HG03060 (cell line): ENCODE measurements at regions not wholly inside any gene's neighbourhood (a gene's known extent, or its start where the extent isn't known, plus 50 kb on each side); places are given as distances from the start of the nearest gene placed in this dataset.
"Not testable (repeated sequence)": the region's sequence is repeated elsewhere in the genome, so short reads cannot be mapped to it uniquely, and the experiment has no call there.

ENCODE experiments used
- ATAC-seq: cut with Tn5 transposase; IDR thresholded peaks from one replicate; pipeline ENCODE4 v1.9.1; 2021; ENCODE audit warnings: low read depth, moderate number of reproducible peaks; ENCODE audit not compliant: unreplicated experiment

DNA sequence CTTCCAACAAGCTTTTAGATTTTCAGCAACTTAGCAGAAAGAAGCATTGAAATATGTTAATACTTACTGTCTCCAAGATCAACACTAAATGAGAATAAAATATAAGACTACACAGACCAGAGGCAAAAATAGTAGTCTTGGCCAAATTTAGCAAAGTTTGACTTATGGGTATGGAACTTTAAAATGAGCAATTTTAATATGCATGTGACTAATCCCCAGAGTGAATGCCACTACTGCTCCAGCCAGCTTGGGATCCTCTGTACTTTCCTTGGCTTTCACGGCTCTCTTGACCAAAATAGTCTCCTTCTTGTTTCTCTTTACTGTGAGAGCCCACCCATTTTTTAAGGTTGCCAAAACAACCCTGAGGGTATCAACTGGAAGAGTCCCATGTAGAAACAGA, 148.0 kb upstream of the GRIA1 start:
- ATAC-seq: no peak

DNA sequence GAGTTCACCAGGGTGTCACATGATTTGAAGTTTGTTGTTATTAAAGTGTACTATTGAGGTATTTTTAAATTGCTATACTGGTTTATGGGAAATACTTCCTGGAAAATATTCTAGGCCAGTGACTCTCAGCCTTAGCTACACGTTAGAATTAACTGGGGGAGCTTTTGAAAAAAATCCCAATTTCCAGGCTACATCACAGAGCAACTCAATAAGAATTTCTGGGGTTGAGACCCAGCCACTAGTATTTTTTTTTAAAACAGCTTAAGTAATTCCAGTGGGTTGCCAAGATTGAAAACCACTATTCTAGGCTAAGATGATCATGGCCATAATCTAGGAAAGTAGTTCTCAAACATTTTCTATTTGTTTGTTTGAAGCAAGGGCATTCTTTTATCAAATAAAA, 142.9 kb upstream of the GRIA1 start:
- ATAC-seq: no peak

DNA sequence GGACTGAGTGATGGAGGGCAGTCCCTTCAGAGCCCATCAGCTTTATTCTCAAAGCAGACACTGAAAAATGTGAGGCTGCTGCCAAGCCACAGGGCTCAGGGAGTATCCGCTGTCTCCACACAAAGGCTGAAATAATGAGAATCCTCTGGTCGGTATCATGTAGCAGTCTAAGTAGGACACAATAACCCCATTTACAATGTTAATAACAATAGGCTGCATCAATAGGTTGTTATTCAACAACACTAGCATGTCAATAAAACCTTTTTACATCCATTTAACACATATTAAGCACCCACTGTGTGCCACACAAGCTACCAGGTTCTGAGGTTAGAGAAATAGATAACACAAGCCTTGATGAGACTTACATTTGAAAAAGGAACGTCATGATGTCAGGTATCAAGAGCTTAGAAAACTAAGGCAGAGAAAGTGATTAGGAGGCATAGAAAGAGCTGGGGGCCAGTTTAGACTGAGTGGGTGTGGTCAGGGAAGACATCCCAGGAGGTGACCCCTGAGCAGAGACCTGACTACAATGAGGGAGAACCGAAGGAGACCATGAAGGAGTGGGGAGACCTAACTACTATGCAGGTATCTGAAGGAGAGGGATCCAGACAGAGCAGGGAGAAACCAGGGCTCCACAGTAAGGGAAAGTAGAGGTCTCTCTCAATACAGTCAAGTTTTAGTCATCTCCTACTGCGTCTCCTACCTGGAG, 140.1 kb upstream of the GRIA1 start:
- no peak for ATAC-seq

DNA sequence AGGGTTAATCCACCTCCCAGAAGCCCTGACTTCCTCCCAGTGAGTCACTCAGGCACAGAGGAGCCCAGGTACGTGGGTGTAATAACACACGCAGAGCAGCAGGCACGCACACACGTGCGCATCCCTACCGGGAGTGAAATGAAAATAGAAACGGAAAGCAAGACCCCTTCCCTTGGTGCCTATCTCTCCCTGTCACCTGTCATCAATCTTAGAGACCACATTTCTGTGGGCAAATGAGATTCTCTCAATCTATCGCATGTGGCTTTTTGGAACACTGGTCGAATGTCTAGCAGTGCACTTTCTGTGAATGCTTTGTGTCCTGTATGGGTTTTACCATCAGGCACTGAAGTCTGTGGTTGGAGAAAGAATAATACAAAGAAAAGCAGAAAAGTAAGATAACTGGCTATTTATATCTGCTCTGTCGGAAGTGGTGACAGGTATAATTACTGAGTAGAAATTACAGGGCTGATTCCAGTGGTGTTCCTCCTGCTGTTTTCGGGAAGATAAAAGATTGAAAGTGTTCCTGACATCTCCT, 137.7 kb upstream of the GRIA1 start:
- no peak for ATAC-seq

DNA sequence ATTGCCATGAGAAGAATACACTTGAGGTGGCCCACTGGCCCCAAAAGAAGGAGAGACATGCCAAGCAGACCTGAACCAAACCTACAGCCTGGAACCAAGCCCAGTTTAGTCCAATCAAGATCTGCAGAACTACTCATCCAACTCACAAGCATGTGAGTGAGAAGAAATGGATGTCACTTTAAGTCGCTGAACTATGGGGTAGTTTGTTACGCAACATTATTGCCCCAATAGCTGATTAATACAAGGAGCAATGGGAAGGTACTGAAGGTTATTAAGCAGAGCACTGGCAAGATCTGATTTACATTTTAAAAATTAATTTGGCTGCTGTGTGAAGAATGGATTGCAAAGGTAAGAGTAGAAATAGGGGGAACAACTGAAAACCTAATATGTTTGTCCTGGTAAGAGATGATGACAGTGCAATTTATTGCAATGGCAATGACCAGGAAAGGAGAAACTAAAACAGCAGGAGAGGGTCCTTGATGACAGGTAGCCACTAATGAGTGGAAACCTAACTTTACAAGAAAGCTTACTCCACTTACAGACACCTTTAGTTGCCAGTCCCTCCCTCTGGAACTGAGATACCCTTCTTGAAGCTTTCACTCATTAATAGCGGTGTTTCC, 132.9 kb upstream of the GRIA1 start:
- ATAC-seq: no peak

DNA sequence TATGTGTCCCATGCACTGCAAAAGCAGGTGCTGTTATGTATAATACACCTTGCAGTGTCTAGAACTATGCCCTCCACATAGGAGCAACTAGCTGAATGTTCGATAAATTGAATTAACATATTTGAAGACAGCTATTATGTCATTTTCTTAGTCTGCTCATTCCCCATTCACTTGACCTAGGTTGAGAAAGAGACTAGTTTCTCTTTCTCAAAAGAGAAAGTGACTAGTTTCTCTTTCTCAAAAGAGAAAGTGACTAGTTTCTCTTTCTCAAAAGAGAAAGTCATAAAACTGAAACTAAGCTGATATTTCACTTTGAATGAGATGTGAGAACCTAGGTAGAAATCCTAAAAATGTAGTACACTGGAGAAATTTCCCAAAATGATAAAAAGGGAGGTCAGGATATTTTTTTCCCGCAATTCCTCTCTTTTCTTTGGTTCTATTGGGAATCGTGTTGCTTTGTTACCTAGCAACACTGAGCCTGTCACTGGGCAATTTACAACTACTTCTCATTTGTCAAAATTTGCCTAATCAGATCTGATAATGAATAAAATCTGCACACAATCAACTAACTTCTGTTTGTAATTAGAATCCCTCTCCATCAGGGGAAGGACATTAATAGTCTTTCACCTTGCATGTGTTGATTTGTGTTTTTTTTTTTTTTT, 132.0 kb upstream of the GRIA1 start:
- peak; percentile 92 for ATAC-seq

DNA sequence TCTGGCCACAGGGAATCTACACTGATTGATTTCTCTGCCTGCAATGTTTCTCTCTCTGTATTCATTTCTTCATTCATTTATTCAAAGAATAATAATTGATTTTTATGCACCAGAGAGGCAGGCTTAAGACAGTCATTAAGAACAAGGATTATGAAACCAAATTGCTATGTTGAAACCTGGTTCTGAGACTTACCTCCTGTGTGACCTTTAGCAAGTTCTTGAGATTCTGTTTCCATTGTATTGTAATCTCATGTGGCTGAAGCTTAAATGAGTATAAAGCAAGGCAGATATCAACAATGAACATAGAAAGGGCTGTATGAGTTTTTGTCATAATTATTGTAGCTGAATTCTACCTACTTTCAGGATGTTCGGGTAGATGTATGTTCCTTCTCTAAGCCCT, 129.6 kb upstream of the GRIA1 start:
- ATAC-seq: no peak

DNA sequence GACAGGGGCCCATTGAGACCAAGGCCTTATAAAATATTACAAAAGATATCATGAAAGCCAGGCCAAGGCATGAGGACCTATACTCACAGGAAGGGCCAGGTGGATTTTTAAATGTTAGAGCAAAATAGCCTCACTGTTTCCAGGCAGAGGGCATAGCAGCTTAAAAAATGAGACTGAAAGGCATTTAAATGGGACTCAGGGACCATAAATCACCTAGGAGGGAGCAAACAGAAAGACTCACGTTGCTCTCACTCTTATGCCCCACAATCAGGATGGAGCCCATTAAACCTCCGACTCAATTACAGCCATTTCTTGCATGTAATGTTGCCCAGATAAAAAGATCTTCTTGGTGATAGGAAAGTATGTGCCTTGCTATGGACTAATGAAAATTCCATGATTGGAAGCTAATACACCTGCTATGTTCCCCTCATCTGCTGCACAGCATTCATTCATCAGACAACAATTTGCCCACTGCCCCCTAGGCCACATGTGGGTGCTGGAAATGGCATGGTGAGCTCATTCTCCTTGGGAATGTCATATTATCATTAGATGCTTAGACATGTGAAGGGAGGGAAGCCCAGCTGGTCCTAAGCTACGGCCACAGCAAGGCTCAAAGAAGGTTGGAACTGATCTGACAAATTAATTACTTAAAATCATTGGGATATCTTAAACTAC, 128.6 kb upstream of the GRIA1 start:
- ATAC-seq: no peak

DNA sequence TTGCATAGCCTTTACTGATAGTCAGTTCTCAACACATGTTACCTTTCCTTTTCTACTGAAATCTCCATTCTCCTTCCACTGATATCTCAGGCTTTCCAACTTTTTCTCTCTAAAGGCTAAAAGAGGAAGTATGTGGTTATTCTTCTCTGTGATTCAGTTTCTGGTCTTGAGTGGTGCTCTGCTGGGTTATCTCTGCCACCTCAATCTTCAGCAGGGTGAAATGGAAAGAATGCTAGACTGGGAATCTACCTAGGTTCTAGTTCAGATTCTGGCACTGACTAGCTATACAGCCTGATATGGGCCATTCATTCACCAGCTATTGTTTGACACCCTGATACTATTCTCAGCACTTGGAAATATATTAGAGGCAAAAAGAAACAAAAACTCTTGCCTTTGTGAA, 124.9 kb upstream of the GRIA1 start:
- peak; percentile 78 for ATAC-seq

DNA sequence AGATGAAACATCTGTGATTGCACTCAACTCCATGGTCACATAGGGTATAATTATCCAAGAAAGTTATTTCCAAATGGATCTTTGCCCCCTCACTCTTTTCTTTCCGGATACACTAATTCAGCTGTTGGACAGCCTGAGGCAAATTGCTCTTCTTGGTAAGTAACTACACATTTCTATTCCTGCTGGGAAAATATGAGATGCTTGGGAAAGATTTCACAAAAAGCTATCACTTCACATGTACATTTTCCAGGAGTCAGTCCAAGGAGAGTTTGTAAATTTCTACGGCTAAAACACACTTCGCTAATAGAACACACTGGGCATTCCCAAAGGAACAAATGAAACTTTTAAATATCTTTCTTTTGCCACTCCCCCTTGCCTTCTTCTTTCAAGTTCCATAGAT, 123.0 kb upstream of the GRIA1 start:
- no peak for ATAC-seq

DNA sequence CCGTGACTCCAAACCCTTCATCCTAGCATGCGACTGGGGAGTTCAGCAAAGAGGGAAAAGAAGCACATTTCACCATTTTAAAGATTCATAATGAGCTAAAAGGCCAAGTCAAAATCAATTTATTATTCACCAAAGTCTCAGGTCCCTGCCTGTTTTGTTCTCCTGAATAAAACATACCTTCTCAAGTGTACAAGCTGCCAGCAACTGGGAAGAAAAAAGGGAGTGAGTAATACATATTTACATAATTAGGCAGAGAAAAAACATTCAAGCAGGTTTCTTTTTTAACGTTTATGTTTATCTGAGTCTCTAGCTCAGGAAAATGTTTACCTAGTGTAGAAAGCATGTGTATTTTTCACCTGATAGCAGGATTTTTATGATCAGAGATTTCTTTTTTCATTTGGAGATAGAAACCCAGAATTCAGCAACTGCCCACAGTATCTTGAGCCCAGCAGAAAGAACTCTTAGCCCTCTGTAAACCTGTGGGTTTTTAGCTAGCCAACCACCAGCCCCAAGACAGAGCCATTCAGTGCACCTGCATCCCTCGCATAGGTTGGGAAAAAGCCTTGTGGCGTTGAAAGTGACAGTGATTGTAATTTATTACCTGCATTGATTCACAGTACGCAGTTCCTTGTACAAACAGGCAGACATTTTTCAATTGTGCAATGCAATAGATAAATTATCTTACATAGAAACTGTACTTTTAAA, 117.9 kb upstream of the GRIA1 start:
- ATAC-seq: no peak

DNA sequence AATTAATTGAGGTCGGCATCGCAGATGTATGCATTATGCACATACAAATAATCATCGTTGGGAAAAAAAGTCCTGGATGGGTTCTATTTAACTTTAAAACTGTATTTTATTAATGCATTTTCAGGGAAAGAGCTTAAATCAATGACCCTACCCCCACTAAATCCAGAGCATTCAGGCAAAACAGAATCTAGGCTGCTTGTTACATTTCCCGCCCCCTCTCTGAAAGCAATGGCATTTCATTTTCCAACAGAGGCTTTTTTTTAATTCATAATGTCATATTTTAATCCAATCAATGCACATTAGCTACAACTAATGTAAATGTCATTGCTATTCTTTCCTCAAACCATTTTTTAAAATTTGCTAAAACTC, 117.4 kb upstream of the GRIA1 start:
- no peak for ATAC-seq

DNA sequence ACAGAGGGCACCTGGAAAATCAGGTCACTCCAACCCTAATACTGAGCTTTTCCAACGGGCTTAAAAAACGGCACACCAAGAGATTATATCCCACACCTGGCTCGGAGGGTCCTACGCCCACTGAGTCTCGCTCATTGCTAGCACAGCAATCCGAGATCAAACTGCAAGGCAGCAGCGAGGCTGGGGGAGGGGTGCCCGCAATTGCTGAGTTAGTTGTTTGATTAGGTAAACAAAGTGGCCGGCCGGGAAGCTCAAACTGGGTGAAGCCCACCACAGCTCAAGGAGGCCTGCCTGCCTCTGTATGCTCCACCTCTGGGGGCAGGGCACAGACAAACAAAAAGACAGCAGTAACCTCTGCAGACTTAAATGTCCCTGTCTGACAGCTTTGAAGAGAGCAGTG, 108.8 kb upstream of the GRIA1 start:
- ATAC-seq: not testable (repeated sequence)

DNA sequence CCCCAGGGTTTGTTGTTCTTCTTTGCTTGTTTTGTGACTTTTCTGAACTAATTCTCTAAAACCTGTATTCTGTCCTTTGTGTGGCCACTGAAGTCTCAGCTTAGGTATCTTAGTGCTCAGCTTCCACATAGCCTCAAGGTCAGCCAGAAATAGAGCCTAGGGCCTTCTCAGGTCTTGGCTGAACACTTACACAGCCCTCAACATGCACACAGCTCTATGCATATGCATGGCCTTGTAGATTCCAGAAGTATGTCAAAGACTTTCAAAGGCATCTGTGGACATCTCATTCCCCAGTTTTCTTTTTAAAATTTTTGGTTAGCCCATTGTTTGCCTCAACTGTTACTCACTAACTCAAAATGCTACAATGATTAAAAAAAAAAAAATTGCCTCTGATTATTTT, 99.9 kb upstream of the GRIA1 start:
- no peak for ATAC-seq

DNA sequence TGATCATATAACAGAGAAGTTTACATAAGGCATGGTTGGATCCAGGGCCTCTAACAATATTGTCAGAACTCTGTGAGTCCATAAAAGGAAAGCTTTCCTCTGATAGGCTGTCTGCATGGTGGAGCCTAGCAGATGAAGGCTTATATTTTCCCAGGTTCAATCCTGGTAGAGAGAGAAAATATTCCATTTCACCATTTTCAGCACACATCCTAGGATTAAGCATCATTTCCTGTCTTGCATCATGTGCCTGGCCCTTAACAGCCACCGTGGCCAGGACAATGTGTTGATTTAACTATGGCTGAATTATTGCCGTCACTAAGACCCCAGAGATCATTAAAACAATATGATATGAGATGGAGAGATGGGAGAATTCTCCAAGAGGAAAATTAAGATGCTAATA, 90.9 kb upstream of the GRIA1 start:
- ATAC-seq: no peak

DNA sequence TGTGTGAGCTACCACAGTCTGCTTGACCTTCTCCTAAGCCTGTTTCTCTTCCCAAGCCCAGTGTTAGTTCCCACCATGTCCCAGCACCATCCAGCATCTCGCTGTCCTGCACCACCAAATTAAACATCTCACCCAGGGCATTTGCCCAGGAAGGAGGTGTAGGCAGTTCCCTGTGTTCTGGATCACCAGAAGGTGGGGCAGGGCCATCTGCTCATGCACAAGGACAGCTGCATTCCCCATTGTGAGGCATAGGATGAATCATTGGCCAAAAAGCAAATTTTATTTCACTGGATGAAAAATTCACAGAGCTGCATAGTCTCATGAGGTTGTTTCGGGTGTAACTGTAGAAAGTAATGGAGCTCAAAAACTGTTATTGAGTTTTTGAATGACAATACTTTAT, 89.5 kb upstream of the GRIA1 start:
- no peak for ATAC-seq

DNA sequence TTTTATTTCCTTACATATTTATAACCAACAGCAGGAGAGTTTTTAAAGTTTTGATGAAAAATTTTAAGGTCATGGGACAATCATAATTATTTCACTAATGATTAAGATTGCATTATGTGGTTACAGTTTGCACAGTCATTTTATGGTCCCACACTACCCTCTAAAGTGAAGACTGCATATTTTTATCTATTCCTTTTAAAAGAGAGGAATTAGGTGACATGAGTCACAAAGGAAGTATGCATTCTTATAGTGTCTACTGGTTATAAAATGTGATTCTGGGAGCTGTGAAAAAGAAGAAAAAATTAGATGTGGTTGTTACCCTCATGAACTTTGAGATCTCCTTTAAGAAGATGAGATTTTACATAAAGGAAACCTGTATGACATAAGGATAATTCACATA, 87.9 kb upstream of the GRIA1 start:
- ATAC-seq: no peak

DNA sequence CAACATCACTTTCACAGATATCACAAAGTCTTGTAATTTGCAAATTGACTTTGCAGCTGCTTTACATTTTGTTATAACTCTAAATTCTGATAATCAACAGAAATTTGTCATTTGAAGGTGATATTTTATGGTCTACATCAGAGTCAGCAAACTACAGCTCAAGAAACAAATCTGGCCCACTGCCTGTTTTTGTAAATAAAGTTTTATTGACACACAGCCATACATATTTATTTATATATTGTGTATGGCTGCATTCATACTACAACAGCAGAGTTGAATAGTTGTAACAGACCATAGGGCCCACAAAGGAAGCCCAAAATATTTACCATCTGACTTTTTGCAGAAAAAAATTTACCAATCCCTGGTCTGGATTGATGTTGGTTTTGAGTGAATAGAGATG, 87.0 kb upstream of the GRIA1 start:
- no peak for ATAC-seq

DNA sequence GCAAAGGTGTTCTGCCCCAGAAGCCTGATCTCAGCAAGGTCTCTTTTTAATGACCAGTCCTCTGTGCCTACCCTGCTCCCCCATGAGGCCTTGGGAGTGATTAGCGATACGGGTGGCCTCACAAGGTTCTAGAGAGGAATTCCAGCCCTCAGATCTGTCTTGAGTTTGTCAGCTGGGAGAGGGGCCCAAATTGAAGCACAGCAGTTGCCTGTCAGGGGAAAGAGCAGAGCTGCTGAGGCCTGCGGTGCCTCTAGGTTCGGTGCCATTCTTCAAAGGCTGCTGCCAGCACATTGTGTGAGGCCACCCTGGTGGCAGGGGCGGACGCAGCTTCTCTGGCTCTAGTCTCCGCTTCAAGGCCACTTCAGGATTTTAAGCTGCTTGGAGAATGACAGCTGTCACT, 85.7 kb upstream of the GRIA1 start:
- no peak for ATAC-seq

DNA sequence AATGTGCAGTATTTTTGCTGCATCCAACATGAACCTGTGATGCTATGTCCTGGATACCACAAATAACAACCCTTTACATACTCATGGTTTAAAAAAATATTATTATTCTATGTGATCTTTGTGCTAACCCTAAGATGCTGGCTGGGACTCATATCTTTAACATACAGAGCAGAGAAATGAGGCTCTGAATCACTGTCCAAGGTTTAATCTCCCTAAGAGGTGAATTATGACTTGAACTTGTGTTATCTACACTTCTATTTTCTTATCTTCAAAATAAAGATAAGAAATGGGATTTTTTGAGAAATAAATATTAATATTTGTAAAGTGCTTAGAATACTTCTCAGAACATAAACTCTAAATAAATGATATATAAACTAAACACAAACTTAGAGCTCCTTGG, 68.8 kb upstream of the GRIA1 start:
- ATAC-seq: no peak

DNA sequence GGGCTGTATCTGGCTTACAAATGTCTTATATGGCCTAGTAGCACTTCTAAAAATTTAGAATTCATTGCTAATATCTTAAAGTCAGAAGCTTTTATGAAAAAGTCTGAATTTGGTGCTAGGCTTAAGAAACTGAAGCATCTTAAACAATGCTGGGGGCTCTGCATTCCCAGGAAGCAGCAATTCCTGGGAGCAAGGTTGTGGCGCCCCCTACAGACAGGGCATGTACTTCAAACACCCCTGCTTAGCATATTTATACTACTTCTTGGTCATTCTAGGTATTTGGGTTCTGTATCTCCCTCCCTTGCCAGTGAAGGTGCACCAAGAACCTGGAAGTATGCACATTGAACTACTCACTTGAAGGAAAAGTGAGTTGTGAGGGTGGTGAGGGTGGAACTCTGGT, 64.6 kb upstream of the GRIA1 start:
- no peak for ATAC-seq
